ENCODE measurements at regions not wholly inside any gene's neighbourhood (a gene's known extent, or its start where the extent isn't known, plus 50 kb on each side); places are given as distances from the start of the nearest gene placed in this dataset.

- no peak overlapping the region for H3K27ac ChIP-seq
- TF ChIP-seq CTCF (conservative IDR thresholded peaks at IDR 0.05) = no peak
Measured at GRCh38 chrX:134186362-134187121, 50.4 kb upstream of the CCDC160 start.

Measured in VCaP (cell line).